Fibroblast of gingiva (primary cell): ENCODE measurements at regions not wholly inside any gene's neighbourhood (a gene's known extent, or its start where the extent isn't known, plus 50 kb on each side); places are given as distances from the start of the nearest gene placed in this dataset.
A peak's percentile ranks its signal among the peaks of the same experiment; 100 is the strongest.
"Not testable (repeated sequence)": the region's sequence is repeated elsewhere in the genome, so short reads cannot be mapped to it uniquely, and the experiment has no call there.

Source experiments
- DNase-seq: peaks from one replicate; pipeline ENCODE4 v3.0.0-alpha.2; 2011; ENCODE audit warnings: low read depth

GRCh38 chr1:146411923-146412322 lies 183.1 kb upstream of the NOTCH2NLA start:
- DNase-seq, result not testable (repeated sequence)

- DNase-seq, result peak; percentile 78
These were observed 181.1 kb upstream of the NOTCH2NLA start for GRCh38 chr1:146409817-146410441.

- peak; percentile 15 for DNase-seq
These were observed 180.4 kb upstream of the NOTCH2NLA start for GRCh38 chr1:146409116-146409801.

GRCh38 chr1:146401281-146401825 lies 172.5 kb upstream of the NOTCH2NLA start:
- not testable (repeated sequence) for DNase-seq

GRCh38 chr1:146400173-146401121 lies 171.6 kb upstream of the NOTCH2NLA start:
- not testable (repeated sequence) for DNase-seq

GRCh38 chr1:146399225-146399624 lies 170.4 kb upstream of the NOTCH2NLA start:
- not testable (repeated sequence) for DNase-seq

- not testable (repeated sequence) for DNase-seq
These were observed 168.0 kb upstream of the NOTCH2NLA start for GRCh38 chr1:146396801-146397200.

GRCh38 chr1:146396242-146396641 lies 167.4 kb upstream of the NOTCH2NLA start:
- not testable (repeated sequence) for DNase-seq

GRCh38 chr1:146393796-146394195 lies 165.0 kb upstream of the NOTCH2NLA start:
- not testable (repeated sequence) for DNase-seq

GRCh38 chr1:146393154-146393553 lies 164.3 kb upstream of the NOTCH2NLA start:
- DNase-seq, result not testable (repeated sequence)

GRCh38 chr1:146389178-146389577 lies 160.4 kb upstream of the NOTCH2NLA start:
- not testable (repeated sequence) for DNase-seq

GRCh38 chr1:146387750-146388469 lies 159.1 kb upstream of the NOTCH2NLA start:
- DNase-seq, result not testable (repeated sequence)

GRCh38 chr1:146386851-146387749 lies 158.3 kb upstream of the NOTCH2NLA start:
- peak; percentile 98 for DNase-seq

GRCh38 chr1:146381196-146381595 lies 152.4 kb upstream of the NOTCH2NLA start:
- DNase-seq, result not testable (repeated sequence)

GRCh38 chr1:146376708-146377496 lies 148.1 kb upstream of the NOTCH2NLA start:
- DNase-seq, result peak; percentile 99

- peak; percentile 84 for DNase-seq
These were observed 147.5 kb upstream of the NOTCH2NLA start for GRCh38 chr1:146376309-146376707.

GRCh38 chr1:146375108-146375507 lies 146.3 kb upstream of the NOTCH2NLA start:
- not testable (repeated sequence) for DNase-seq

- DNase-seq, result peak; percentile 17
These were observed 141.1 kb upstream of the NOTCH2NLA start for GRCh38 chr1:146369940-146370339.

GRCh38 chr1:146355373-146355772 lies 126.6 kb upstream of the NOTCH2NLA start:
- not testable (repeated sequence) for DNase-seq
